ENCODE measurements at regions not wholly inside any gene's neighbourhood (a gene's known extent, or its start where the extent isn't known, plus 50 kb on each side); places are given as distances from the start of the nearest gene placed in this dataset.

- intact Hi-C loops (cut with micrococcal nuclease; ENCODE audit: unreplicated experiment), result no loop called here
- no peak overlapping the region for H2AFZ ChIP-seq (ENCODE audit: low read length)
- H3K4me1 ChIP-seq (ENCODE audit: insufficient read depth, low read length, poor library complexity, severe bottlenecking), result peaks cover 17% of the 10 kb centered on the region
- no peak for DNase-seq (ENCODE audit: low spot score)
- no peaks in the 10 kb centered on the region for H3K79me2 ChIP-seq (ENCODE audit: insufficient read depth, low read depth, low read length)
- H3K9me2 ChIP-seq (ENCODE audit: insufficient read depth, low read length), result no peaks in the 10 kb centered on the region
- H3K4me3 ChIP-seq (ENCODE audit: low read depth, low read length, poor library complexity, severe bottlenecking), result no peak overlapping the region
- ChIA-PET POLR2A (no interaction called here), CTCF (ENCODE audit: unreplicated experiment) (no interaction called here)
- no peaks in the 10 kb centered on the region for H3K36me3 ChIP-seq (ENCODE audit: insufficient read depth, low read length)
- no peak overlapping the region for H3K4me2 ChIP-seq (ENCODE audit: low read length)
- no peak overlapping the region for H3K27ac ChIP-seq (ENCODE audit: low read depth, low read length, poor library complexity, severe bottlenecking)
- H4K20me1 ChIP-seq (ENCODE audit: insufficient read depth, low read length), result no peaks in the 10 kb centered on the region
- no TSS peak for BruUV-seq (replicated peaks)
- TF ChIP-seq EZH2phosphoT487 (IDR thresholded peaks at IDR 0.05; ENCODE audit: borderline replicate concordance, low read depth, low read length) (no peak), CTCF (conservative IDR thresholded peaks at IDR 0.05; ENCODE audit: low read length) (no peak)
- H3K9me3 ChIP-seq (ENCODE audit: low read length), result no peaks in the 10 kb centered on the region
Observed at GRCh38 chr11:11220786-11221185, 132.3 kb downstream of the CSNK2A3 start.

- no peak overlapping the region for H3K4me3 ChIP-seq (ENCODE audit: low read depth, low read length, poor library complexity, severe bottlenecking)
- H3K4me2 ChIP-seq (ENCODE audit: low read length), result peak overlapping the region; percentile 24
- no peaks in the 10 kb centered on the region for H3K79me2 ChIP-seq (ENCODE audit: insufficient read depth, low read depth, low read length)
- DNase-seq (ENCODE audit: low spot score), result no peak
- no peaks in the 10 kb centered on the region for H3K9me3 ChIP-seq (ENCODE audit: low read length)
- BruUV-seq (replicated peaks), result no TSS peak
- intact Hi-C loops (cut with micrococcal nuclease; ENCODE audit: unreplicated experiment), result no loop called here
- peak overlapping the region; percentile 4; the same call in 1 of the 2 replicates for H2AFZ ChIP-seq (ENCODE audit: low read length)
- ChIA-PET POLR2A (interaction anchor here (1.3 kb wide), 1 partner anchor 36 kb away, joined by 3 read pairs; no protein-coding TSS in a partner anchor), CTCF (ENCODE audit: unreplicated experiment) (no interaction called here)
- H3K27ac ChIP-seq (ENCODE audit: low read depth, low read length, poor library complexity, severe bottlenecking), result peak overlapping the region; percentile 4
- H4K20me1 ChIP-seq (ENCODE audit: insufficient read depth, low read length), result no peaks in the 10 kb centered on the region
- H3K9me2 ChIP-seq (ENCODE audit: insufficient read depth, low read length), result no peaks in the 10 kb centered on the region
- H3K4me1 ChIP-seq (ENCODE audit: insufficient read depth, low read length, poor library complexity, severe bottlenecking), result peaks cover 17% of the 10 kb centered on the region
- no peak for TF ChIP-seq CTCF (conservative IDR thresholded peaks at IDR 0.05; ENCODE audit: low read length)
- TF ChIP-seq EZH2phosphoT487 (IDR thresholded peaks at IDR 0.05; ENCODE audit: borderline replicate concordance, low read depth, low read length), result no peak
- H3K36me3 ChIP-seq (ENCODE audit: insufficient read depth, low read length), result no peaks in the 10 kb centered on the region
Observed at GRCh38 chr11:11218629-11218986, 134.4 kb downstream of the CSNK2A3 start.

GRCh38 chr11:11217929-11218628, 135.0 kb downstream of the CSNK2A3 start:
- no TSS peak for BruUV-seq (replicated peaks)
- Histone ChIP-seq H3K4me3 (ENCODE audit: low read depth, low read length, poor library complexity, severe bottlenecking) (no peak overlapping the region), H3K79me2 (ENCODE audit: insufficient read depth, low read depth, low read length) (no peaks in the 10 kb centered on the region), H3K4me2 (ENCODE audit: low read length) (peak overlapping the region; percentile 24), H3K9me2 (ENCODE audit: insufficient read depth, low read length) (no peaks in the 10 kb centered on the region), H3K27ac (ENCODE audit: low read depth, low read length, poor library complexity, severe bottlenecking) (peak overlapping the region; percentile 4), H3K36me3 (ENCODE audit: insufficient read depth, low read length) (no peaks in the 10 kb centered on the region), H2AFZ (ENCODE audit: low read length) (peak overlapping the region; percentile 4; the same call in 1 of the 2 replicates), H3K4me1 (ENCODE audit: insufficient read depth, low read length, poor library complexity, severe bottlenecking) (peaks cover 17% of the 10 kb centered on the region), H3K9me3 (ENCODE audit: low read length) (no peaks in the 10 kb centered on the region), H4K20me1 (ENCODE audit: insufficient read depth, low read length) (no peaks in the 10 kb centered on the region)
- ChIA-PET POLR2A (interaction anchor here (1.3 kb wide), 1 partner anchor 36 kb away, joined by 3 read pairs; no protein-coding TSS in a partner anchor), CTCF (ENCODE audit: unreplicated experiment) (no interaction called here)
- peak; percentile 79 for DNase-seq (ENCODE audit: low spot score)
- intact Hi-C loops (cut with micrococcal nuclease; ENCODE audit: unreplicated experiment), result no loop called here
- TF ChIP-seq CTCF (conservative IDR thresholded peaks at IDR 0.05; ENCODE audit: low read length), result no peak
- no peak for TF ChIP-seq EZH2phosphoT487 (IDR thresholded peaks at IDR 0.05; ENCODE audit: borderline replicate concordance, low read depth, low read length)

Measured in OCI-LY7 (cell line).